ENCODE measurements at regions not wholly inside any gene's neighbourhood (a gene's known extent, or its start where the extent isn't known, plus 50 kb on each side); places are given as distances from the start of the nearest gene placed in this dataset.
"Not testable (repeated sequence)": the region's sequence is repeated elsewhere in the genome, so short reads cannot be mapped to it uniquely, and the experiment has no call there.

- H3K9me3 ChIP-seq (ENCODE audit: control insufficient read depth, low read length, poor library complexity, severe bottlenecking) = no peaks in the 10 kb centered on the region
- peaks cover 6% of the 10 kb centered on the region for H3K36me3 Mint-ChIP-seq (ENCODE audit: low read depth)
- H3K4me3 Mint-ChIP-seq = no peak overlapping the region
- no peak for ATAC-seq
- no peak for DNase-seq
- no peaks in the 10 kb centered on the region for H3K4me1 Mint-ChIP-seq
- peaks cover 43% of the 10 kb centered on the region for H3K27me3 Mint-ChIP-seq
- H3K27ac Mint-ChIP-seq = no peak overlapping the region
Observed at GRCh38 chr1:115164940-115165705, 75.8 kb upstream of the TSPAN2 start.

- Mint-ChIP-seq H3K27me3 (peaks cover 37% of the 10 kb centered on the region), H3K4me1 (no peaks in the 10 kb centered on the region), H3K36me3 (ENCODE audit: low read depth) (peaks cover 6% of the 10 kb centered on the region), H3K27ac (no peak overlapping the region), H3K4me3 (no peak overlapping the region)
- no peak for DNase-seq
- no peak for ATAC-seq
- no peaks in the 10 kb centered on the region for H3K9me3 ChIP-seq (ENCODE audit: control insufficient read depth, low read length, poor library complexity, severe bottlenecking)
Observed at GRCh38 chr1:115164484-115164883, 75.2 kb upstream of the TSPAN2 start.

- Mint-ChIP-seq H3K4me3 (no peak overlapping the region), H3K36me3 (ENCODE audit: low read depth) (peaks cover 3% of the 10 kb centered on the region), H3K27ac (no peak overlapping the region), H3K4me1 (no peaks in the 10 kb centered on the region), H3K27me3 (peaks cover 21% of the 10 kb centered on the region)
- no peaks in the 10 kb centered on the region for H3K9me3 ChIP-seq (ENCODE audit: control insufficient read depth, low read length, poor library complexity, severe bottlenecking)
- DNase-seq = no peak
- ATAC-seq = no peak
Observed at GRCh38 chr1:115160728-115161127, 71.4 kb upstream of the TSPAN2 start.

GRCh38 chr1:115159958-115160357 is 70.7 kb upstream of the TSPAN2 start:
- no peaks in the 10 kb centered on the region for H3K4me1 Mint-ChIP-seq
- H3K4me3 Mint-ChIP-seq = no peak overlapping the region
- no peaks in the 10 kb centered on the region for H3K9me3 ChIP-seq (ENCODE audit: control insufficient read depth, low read length, poor library complexity, severe bottlenecking)
- H3K27me3 Mint-ChIP-seq = peaks cover 14% of the 10 kb centered on the region
- no peak overlapping the region for H3K27ac Mint-ChIP-seq
- no peak for ATAC-seq
- H3K36me3 Mint-ChIP-seq (ENCODE audit: low read depth) = peaks cover 2% of the 10 kb centered on the region
- no peak for DNase-seq

GRCh38 chr1:115158181-115158580 is 68.9 kb upstream of the TSPAN2 start:
- ATAC-seq (no peak), DNase-seq (no peak)
- Mint-ChIP-seq H3K27ac (no peak overlapping the region), H3K4me3 (no peak overlapping the region), H3K27me3 (peaks cover 9% of the 10 kb centered on the region), H3K4me1 (no peaks in the 10 kb centered on the region), H3K36me3 (ENCODE audit: low read depth) (no peaks in the 10 kb centered on the region)
- no peaks in the 10 kb centered on the region for H3K9me3 ChIP-seq (ENCODE audit: control insufficient read depth, low read length, poor library complexity, severe bottlenecking)

GRCh38 chr1:115156826-115157468 is 67.6 kb upstream of the TSPAN2 start:
- ATAC-seq (no peak), DNase-seq (no peak)
- H3K4me1 Mint-ChIP-seq = no peaks in the 10 kb centered on the region
- no peaks in the 10 kb centered on the region for H3K9me3 ChIP-seq (ENCODE audit: control insufficient read depth, low read length, poor library complexity, severe bottlenecking)
- H3K27me3 Mint-ChIP-seq = peaks cover 9% of the 10 kb centered on the region
- H3K36me3 Mint-ChIP-seq (ENCODE audit: low read depth) = no peaks in the 10 kb centered on the region
- no peak overlapping the region for H3K4me3 Mint-ChIP-seq
- no peak overlapping the region for H3K27ac Mint-ChIP-seq

GRCh38 chr1:115153966-115154557 is 64.8 kb upstream of the TSPAN2 start:
- no peak overlapping the region for H3K27ac Mint-ChIP-seq
- DNase-seq (no peak), ATAC-seq (no peak)
- no peaks in the 10 kb centered on the region for H3K4me1 Mint-ChIP-seq
- peaks cover 6% of the 10 kb centered on the region for H3K27me3 Mint-ChIP-seq
- H3K9me3 ChIP-seq (ENCODE audit: control insufficient read depth, low read length, poor library complexity, severe bottlenecking) = no peaks in the 10 kb centered on the region
- H3K36me3 Mint-ChIP-seq (ENCODE audit: low read depth) = no peaks in the 10 kb centered on the region
- no peak overlapping the region for H3K4me3 Mint-ChIP-seq

GRCh38 chr1:115147928-115148327 is 58.6 kb upstream of the TSPAN2 start:
- Mint-ChIP-seq H3K27me3 (peaks cover 46% of the 10 kb centered on the region), H3K4me3 (peak overlapping the region; percentile 83)
- not testable (repeated sequence) for H3K9me3 ChIP-seq (ENCODE audit: control insufficient read depth, low read length, poor library complexity, severe bottlenecking); H3K27ac Mint-ChIP-seq; H3K36me3 Mint-ChIP-seq (ENCODE audit: low read depth); H3K4me1 Mint-ChIP-seq; DNase-seq; ATAC-seq

GRCh38 chr1:115145226-115145625 is 55.9 kb upstream of the TSPAN2 start:
- Mint-ChIP-seq H3K27me3 (peaks cover 70% of the 10 kb centered on the region), H3K36me3 (ENCODE audit: low read depth) (no peaks in the 10 kb centered on the region), H3K27ac (no peak overlapping the region), H3K4me3 (no peak overlapping the region), H3K4me1 (peaks cover 7% of the 10 kb centered on the region)
- no peak for ATAC-seq
- DNase-seq = no peak
- H3K9me3 ChIP-seq (ENCODE audit: control insufficient read depth, low read length, poor library complexity, severe bottlenecking) = no peaks in the 10 kb centered on the region

- ATAC-seq (no peak), DNase-seq (no peak)
- H3K4me1 Mint-ChIP-seq = peaks cover 9% of the 10 kb centered on the region
- no peaks in the 10 kb centered on the region for H3K9me3 ChIP-seq (ENCODE audit: control insufficient read depth, low read length, poor library complexity, severe bottlenecking)
- H3K27me3 Mint-ChIP-seq = peaks cover 79% of the 10 kb centered on the region
- H3K4me3 Mint-ChIP-seq = no peak overlapping the region
- no peak overlapping the region for H3K27ac Mint-ChIP-seq
- no peaks in the 10 kb centered on the region for H3K36me3 Mint-ChIP-seq (ENCODE audit: low read depth)
Observed at GRCh38 chr1:115144176-115144575, 54.9 kb upstream of the TSPAN2 start.

- DNase-seq (no peak), ATAC-seq (no peak)
- no peak overlapping the region for H3K4me3 Mint-ChIP-seq
- H3K27ac Mint-ChIP-seq = no peak overlapping the region
- no peaks in the 10 kb centered on the region for H3K36me3 Mint-ChIP-seq (ENCODE audit: low read depth)
- no peaks in the 10 kb centered on the region for H3K9me3 ChIP-seq (ENCODE audit: control insufficient read depth, low read length, poor library complexity, severe bottlenecking)
- H3K4me1 Mint-ChIP-seq = peaks cover 13% of the 10 kb centered on the region
- peaks cover 92% of the 10 kb centered on the region for H3K27me3 Mint-ChIP-seq
Observed at GRCh38 chr1:115142616-115143015, 53.3 kb upstream of the TSPAN2 start.

GRCh38 chr1:115141145-115141454 is 51.8 kb upstream of the TSPAN2 start:
- H3K36me3 Mint-ChIP-seq (ENCODE audit: low read depth) = no peaks in the 10 kb centered on the region
- H3K27ac Mint-ChIP-seq = no peak overlapping the region
- peaks cover 80% of the 10 kb centered on the region for H3K27me3 Mint-ChIP-seq
- no peaks in the 10 kb centered on the region for H3K9me3 ChIP-seq (ENCODE audit: control insufficient read depth, low read length, poor library complexity, severe bottlenecking)
- no peak overlapping the region for H3K4me3 Mint-ChIP-seq
- ATAC-seq (no peak), DNase-seq (no peak)
- H3K4me1 Mint-ChIP-seq = peaks cover 11% of the 10 kb centered on the region

GRCh38 chr1:115140442-115141144 is 51.3 kb upstream of the TSPAN2 start:
- no peak for DNase-seq
- no peaks in the 10 kb centered on the region for H3K9me3 ChIP-seq (ENCODE audit: control insufficient read depth, low read length, poor library complexity, severe bottlenecking)
- peaks cover 11% of the 10 kb centered on the region for H3K4me1 Mint-ChIP-seq
- H3K4me3 Mint-ChIP-seq = no peak overlapping the region
- H3K36me3 Mint-ChIP-seq (ENCODE audit: low read depth) = no peaks in the 10 kb centered on the region
- no peak for ATAC-seq
- no peak overlapping the region for H3K27ac Mint-ChIP-seq
- H3K27me3 Mint-ChIP-seq = peaks cover 80% of the 10 kb centered on the region

Measured in T-helper 17 cell (primary cell).